HG03060 (cell line): ENCODE measurements at regions not wholly inside any gene's neighbourhood (a gene's known extent, or its start where the extent isn't known, plus 50 kb on each side); places are given as distances from the start of the nearest gene placed in this dataset.
"Not testable (repeated sequence)": the region's sequence is repeated elsewhere in the genome, so short reads cannot be mapped to it uniquely, and the experiment has no call there.

Experiments
- ATAC-seq: cut with Tn5 transposase; IDR thresholded peaks from one replicate; pipeline ENCODE4 v1.9.1; 2021; ENCODE audit warnings: low read depth, moderate number of reproducible peaks; ENCODE audit not compliant: unreplicated experiment

GRCh38 chr3:192010490-192010889, 549.5 kb downstream of the PYDC2 start:
- ATAC-seq: no peak

- no peak for ATAC-seq
Measured at GRCh38 chr3:192011137-192011536, 550.2 kb downstream of the PYDC2 start.

- ATAC-seq: no peak
Measured at GRCh38 chr3:192013110-192013509, 552.1 kb downstream of the PYDC2 start.

- no peak for ATAC-seq
Measured at GRCh38 chr3:192022412-192022811, 561.4 kb downstream of the PYDC2 start.

GRCh38 chr3:192024751-192025150, 563.8 kb downstream of the PYDC2 start:
- no peak for ATAC-seq

- no peak for ATAC-seq
Measured at GRCh38 chr3:192026661-192027060, 565.7 kb downstream of the PYDC2 start.

GRCh38 chr3:192031941-192032340, 571.0 kb downstream of the PYDC2 start:
- ATAC-seq: no peak

GRCh38 chr3:192033246-192033645, 572.3 kb downstream of the PYDC2 start:
- ATAC-seq: no peak

GRCh38 chr3:192038726-192039125, 577.8 kb downstream of the PYDC2 start:
- ATAC-seq: no peak

GRCh38 chr3:192039593-192039992, 578.6 kb downstream of the PYDC2 start:
- ATAC-seq: no peak

GRCh38 chr3:192040282-192041043, 579.5 kb downstream of the PYDC2 start:
- no peak for ATAC-seq

GRCh38 chr3:192042116-192042515, 581.2 kb downstream of the PYDC2 start:
- peak; percentile 99 for ATAC-seq

GRCh38 chr3:192054881-192055280, 593.9 kb downstream of the PYDC2 start:
- no peak for ATAC-seq

GRCh38 chr3:192055946-192056345, 595.0 kb downstream of the PYDC2 start:
- no peak for ATAC-seq

GRCh38 chr3:192057261-192057660, 596.3 kb downstream of the PYDC2 start:
- no peak for ATAC-seq

GRCh38 chr3:192060160-192060781, 599.3 kb downstream of the PYDC2 start:
- no peak for ATAC-seq

GRCh38 chr3:192061426-192061825, 600.5 kb downstream of the PYDC2 start:
- ATAC-seq: no peak

- no peak for ATAC-seq
Measured at GRCh38 chr3:192062186-192062585, 601.2 kb downstream of the PYDC2 start.

- ATAC-seq: peak; percentile 72
Measured at GRCh38 chr3:192063570-192063969, 602.6 kb downstream of the PYDC2 start.

- no peak for ATAC-seq
Measured at GRCh38 chr3:192064959-192065358, 604.0 kb downstream of the PYDC2 start.

- ATAC-seq: not testable (repeated sequence)
Measured at GRCh38 chr3:192066253-192066652, 605.3 kb downstream of the PYDC2 start.
